Muscle layer of colon (tissue), 2 donors: ENCODE measurements at regions not wholly inside any gene's neighbourhood (a gene's known extent, or its start where the extent isn't known, plus 50 kb on each side); places are given as distances from the start of the nearest gene placed in this dataset.

Experiments
- H3K27ac ChIP-seq: one replicate; pipeline ENCODE4 v1.7.0; 2013; ENCODE audit warnings: low read depth, mild to moderate bottlenecking, low read length, moderate library complexity
- H3K27me3 ChIP-seq, 2 donors: one replicate each; pipeline ENCODE4 v1.7.0; 2013; ENCODE audit warnings: low read length in 2 of 2, mild to moderate bottlenecking in 2 of 2; ENCODE audit not compliant: insufficient read depth in 2 of 2, control insufficient read depth in 1 of 2
- H3K36me3 ChIP-seq: one replicate; pipeline ENCODE4 v1.7.0; 2013; ENCODE audit warnings: mild to moderate bottlenecking, low read length; ENCODE audit not compliant: insufficient read depth
- H3K4me1 ChIP-seq: one replicate; pipeline ENCODE4 v1.7.0; 2013; ENCODE audit warnings: mild to moderate bottlenecking, low read length; ENCODE audit not compliant: insufficient read depth
- H3K4me3 ChIP-seq, 2 donors: one replicate each; pipeline ENCODE4 v1.7.0; 2013; ENCODE audit warnings: low read length in 2 of 2, low read depth in 1 of 2, mild to moderate bottlenecking in 1 of 2, moderate library complexity in 1 of 2
- H3K9ac ChIP-seq: one replicate; pipeline ENCODE4 v1.7.0; 2013; ENCODE audit warnings: low read length
- H3K9me3 ChIP-seq: one replicate; pipeline ENCODE4 v1.7.0; 2013; ENCODE audit warnings: mild to moderate bottlenecking, low read length
- donor health status: abdominal sarcoma.
- donor health status: Adenocarcinoma of cecum.

GRCh38 chr7:18370633-18371032, 124.9 kb upstream of the HDAC9 start:
- no peaks in the 10 kb centered on the region for H3K36me3 ChIP-seq
- no peaks in the 10 kb centered on the region for H3K4me1 ChIP-seq
- H3K27me3 ChIP-seq: no peaks in the 10 kb centered on the region

GRCh38 chr7:18378989-18379605, 116.5 kb upstream of the HDAC9 start:
- no peaks in the 10 kb centered on the region for H3K9me3 ChIP-seq
- H3K27me3 ChIP-seq: no peaks in the 10 kb centered on the region
- no peaks in the 10 kb centered on the region for H3K4me1 ChIP-seq
- H3K9ac ChIP-seq: no peak overlapping the region
- H3K4me3 ChIP-seq: no peak overlapping the region
- H3K27ac ChIP-seq: no peak overlapping the region
- H3K36me3 ChIP-seq: no peaks in the 10 kb centered on the region

More at GRCh38 chr7:18370633-18371032, 124.9 kb upstream of the HDAC9 start:
- Histone ChIP-seq H3K4me3 (no peak overlapping the region), H3K27ac (no peak overlapping the region), H3K9me3 (no peaks in the 10 kb centered on the region), H3K9ac (no peak overlapping the region)

GRCh38 chr7:18384491-18385143, 110.9 kb upstream of the HDAC9 start:
- Histone ChIP-seq H3K27ac (no peak overlapping the region), H3K4me1 (peaks cover under 1% of the 10 kb centered on the region), H3K9ac (no peak overlapping the region), H3K27me3 (no peaks in the 10 kb centered on the region), H3K4me3 (no peak overlapping the region), H3K9me3 (no peaks in the 10 kb centered on the region), H3K36me3 (no peaks in the 10 kb centered on the region)

GRCh38 chr7:18386607-18387006, 108.9 kb upstream of the HDAC9 start:
- no peak overlapping the region for H3K27ac ChIP-seq
- no peaks in the 10 kb centered on the region for H3K27me3 ChIP-seq
- no peak overlapping the region for H3K9ac ChIP-seq
- H3K4me1 ChIP-seq: peaks cover 12% of the 10 kb centered on the region
- H3K4me3 ChIP-seq: no peak overlapping the region
- no peaks in the 10 kb centered on the region for H3K36me3 ChIP-seq
- no peaks in the 10 kb centered on the region for H3K9me3 ChIP-seq

GRCh38 chr7:18387191-18387735, 108.3 kb upstream of the HDAC9 start:
- no peaks in the 10 kb centered on the region for H3K36me3 ChIP-seq
- H3K4me3 ChIP-seq: no peak overlapping the region
- H3K9ac ChIP-seq: no peak overlapping the region
- H3K9me3 ChIP-seq: no peaks in the 10 kb centered on the region
- no peaks in the 10 kb centered on the region for H3K27me3 ChIP-seq
- no peak overlapping the region for H3K27ac ChIP-seq
- peaks cover 12% of the 10 kb centered on the region for H3K4me1 ChIP-seq

- no peaks in the 10 kb centered on the region for H3K27me3 ChIP-seq
- no peak overlapping the region for H3K27ac ChIP-seq
- no peak overlapping the region for H3K4me3 ChIP-seq
- H3K9me3 ChIP-seq: no peaks in the 10 kb centered on the region
- no peak overlapping the region for H3K9ac ChIP-seq
- peaks cover 12% of the 10 kb centered on the region for H3K4me1 ChIP-seq
- no peaks in the 10 kb centered on the region for H3K36me3 ChIP-seq
Observed at GRCh38 chr7:18390535-18390907, 105.0 kb upstream of the HDAC9 start.

- H3K36me3 ChIP-seq: no peaks in the 10 kb centered on the region
Observed at GRCh38 chr7:18393465-18394118, 102.0 kb upstream of the HDAC9 start.

GRCh38 chr7:18395868-18396267, 99.7 kb upstream of the HDAC9 start:
- H3K27me3 ChIP-seq: no peaks in the 10 kb centered on the region
- no peak overlapping the region for H3K4me3 ChIP-seq
- H3K9me3 ChIP-seq: no peaks in the 10 kb centered on the region
- no peak overlapping the region for H3K9ac ChIP-seq
- no peaks in the 10 kb centered on the region for H3K36me3 ChIP-seq
- H3K27ac ChIP-seq: no peak overlapping the region
- no peaks in the 10 kb centered on the region for H3K4me1 ChIP-seq

More at GRCh38 chr7:18393465-18394118, 102.0 kb upstream of the HDAC9 start:
- no peaks in the 10 kb centered on the region for H3K9me3 ChIP-seq
- H3K4me3 ChIP-seq: no peak overlapping the region
- no peak overlapping the region for H3K9ac ChIP-seq
- H3K27ac ChIP-seq: no peak overlapping the region
- no peaks in the 10 kb centered on the region for H3K27me3 ChIP-seq
- peaks cover 12% of the 10 kb centered on the region for H3K4me1 ChIP-seq

GRCh38 chr7:18396953-18397352, 98.6 kb upstream of the HDAC9 start:
- no peak overlapping the region for H3K4me3 ChIP-seq
- no peaks in the 10 kb centered on the region for H3K36me3 ChIP-seq
- no peak overlapping the region for H3K9ac ChIP-seq
- no peaks in the 10 kb centered on the region for H3K4me1 ChIP-seq
- H3K27me3 ChIP-seq: no peaks in the 10 kb centered on the region
- H3K27ac ChIP-seq: no peak overlapping the region
- no peaks in the 10 kb centered on the region for H3K9me3 ChIP-seq

- Histone ChIP-seq H3K4me3 (no peak overlapping the region), H3K27me3 (no peaks in the 10 kb centered on the region), H3K4me1 (no peaks in the 10 kb centered on the region), H3K9me3 (no peaks in the 10 kb centered on the region), H3K36me3 (no peaks in the 10 kb centered on the region), H3K27ac (no peak overlapping the region), H3K9ac (no peak overlapping the region)
Observed at GRCh38 chr7:18399436-18400235, 95.9 kb upstream of the HDAC9 start.

- no peak overlapping the region for H3K27ac ChIP-seq
- no peak overlapping the region for H3K9ac ChIP-seq
- no peaks in the 10 kb centered on the region for H3K36me3 ChIP-seq
- H3K9me3 ChIP-seq: no peaks in the 10 kb centered on the region
- H3K4me1 ChIP-seq: no peaks in the 10 kb centered on the region
- H3K27me3 ChIP-seq: no peaks in the 10 kb centered on the region
- H3K4me3 ChIP-seq: no peak overlapping the region
Observed at GRCh38 chr7:18400275-18400674, 95.3 kb upstream of the HDAC9 start.
